GM12873 (cell line): ENCODE measurements at regions not wholly inside any gene's neighbourhood (a gene's known extent, or its start where the extent isn't known, plus 50 kb on each side); places are given as distances from the start of the nearest gene placed in this dataset.

ENCODE experiments used
- TF ChIP-seq, protein P1 (sequence below): IDR thresholded peaks from 2 replicates; pipeline ENCODE4 v1.5.1; 2012; ENCODE audit warnings: low read depth, mild to moderate bottlenecking, moderate library complexity, low read length, control low read depth; ENCODE audit not compliant: insufficient read depth; ENCODE audit errors: missing control alignments

DNA sequence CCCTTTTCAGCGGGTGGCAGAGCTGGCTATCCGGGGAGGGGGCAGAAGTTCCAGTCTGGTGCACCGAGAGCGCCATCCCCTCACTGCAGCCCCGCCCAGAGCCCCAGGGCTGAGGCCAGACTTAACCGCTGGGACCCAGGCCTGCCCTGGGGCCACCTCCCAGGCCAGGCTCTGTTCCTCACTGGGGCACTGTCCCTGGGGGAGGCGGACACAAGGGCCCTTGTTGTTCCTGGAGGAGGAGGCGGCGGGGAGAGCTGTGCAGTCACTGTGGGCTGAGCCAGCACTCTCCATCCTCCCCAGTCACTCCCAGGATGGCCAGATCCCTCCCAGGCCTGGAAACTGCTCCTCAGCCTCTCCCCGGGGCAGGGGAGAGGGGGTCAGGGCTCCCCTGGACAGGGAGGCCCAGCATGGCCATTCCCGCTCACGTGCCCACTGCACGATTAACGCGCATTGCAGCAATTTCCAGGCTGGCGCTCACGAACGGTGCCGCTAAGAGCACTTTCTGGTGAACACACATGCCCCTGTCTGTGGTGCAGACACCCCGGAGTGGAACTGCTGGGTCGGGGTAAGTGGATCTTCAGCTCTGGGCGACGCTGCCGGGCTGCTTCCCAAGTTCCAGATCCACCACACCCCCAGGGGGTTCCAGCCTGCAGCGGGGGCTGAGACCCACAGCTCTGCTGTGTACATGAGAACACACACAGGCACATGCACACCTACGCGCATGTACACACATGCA, 89.8 kb upstream of the SFSWAP start:
- TF ChIP-seq, protein P1, sequence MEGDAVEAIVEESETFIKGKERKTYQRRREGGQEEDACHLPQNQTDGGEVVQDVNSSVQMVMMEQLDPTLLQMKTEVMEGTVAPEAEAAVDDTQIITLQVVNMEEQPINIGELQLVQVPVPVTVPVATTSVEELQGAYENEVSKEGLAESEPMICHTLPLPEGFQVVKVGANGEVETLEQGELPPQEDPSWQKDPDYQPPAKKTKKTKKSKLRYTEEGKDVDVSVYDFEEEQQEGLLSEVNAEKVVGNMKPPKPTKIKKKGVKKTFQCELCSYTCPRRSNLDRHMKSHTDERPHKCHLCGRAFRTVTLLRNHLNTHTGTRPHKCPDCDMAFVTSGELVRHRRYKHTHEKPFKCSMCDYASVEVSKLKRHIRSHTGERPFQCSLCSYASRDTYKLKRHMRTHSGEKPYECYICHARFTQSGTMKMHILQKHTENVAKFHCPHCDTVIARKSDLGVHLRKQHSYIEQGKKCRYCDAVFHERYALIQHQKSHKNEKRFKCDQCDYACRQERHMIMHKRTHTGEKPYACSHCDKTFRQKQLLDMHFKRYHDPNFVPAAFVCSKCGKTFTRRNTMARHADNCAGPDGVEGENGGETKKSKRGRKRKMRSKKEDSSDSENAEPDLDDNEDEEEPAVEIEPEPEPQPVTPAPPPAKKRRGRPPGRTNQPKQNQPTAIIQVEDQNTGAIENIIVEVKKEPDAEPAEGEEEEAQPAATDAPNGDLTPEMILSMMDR, result no peak

- TF ChIP-seq, protein P1, result no peak
These were observed 89.0 kb upstream of the SFSWAP start for GRCh38 chr12:131621701-131622421.

- TF ChIP-seq, protein P1, result no peak
These were observed 88.4 kb upstream of the SFSWAP start for GRCh38 chr12:131622422-131622955.

DNA sequence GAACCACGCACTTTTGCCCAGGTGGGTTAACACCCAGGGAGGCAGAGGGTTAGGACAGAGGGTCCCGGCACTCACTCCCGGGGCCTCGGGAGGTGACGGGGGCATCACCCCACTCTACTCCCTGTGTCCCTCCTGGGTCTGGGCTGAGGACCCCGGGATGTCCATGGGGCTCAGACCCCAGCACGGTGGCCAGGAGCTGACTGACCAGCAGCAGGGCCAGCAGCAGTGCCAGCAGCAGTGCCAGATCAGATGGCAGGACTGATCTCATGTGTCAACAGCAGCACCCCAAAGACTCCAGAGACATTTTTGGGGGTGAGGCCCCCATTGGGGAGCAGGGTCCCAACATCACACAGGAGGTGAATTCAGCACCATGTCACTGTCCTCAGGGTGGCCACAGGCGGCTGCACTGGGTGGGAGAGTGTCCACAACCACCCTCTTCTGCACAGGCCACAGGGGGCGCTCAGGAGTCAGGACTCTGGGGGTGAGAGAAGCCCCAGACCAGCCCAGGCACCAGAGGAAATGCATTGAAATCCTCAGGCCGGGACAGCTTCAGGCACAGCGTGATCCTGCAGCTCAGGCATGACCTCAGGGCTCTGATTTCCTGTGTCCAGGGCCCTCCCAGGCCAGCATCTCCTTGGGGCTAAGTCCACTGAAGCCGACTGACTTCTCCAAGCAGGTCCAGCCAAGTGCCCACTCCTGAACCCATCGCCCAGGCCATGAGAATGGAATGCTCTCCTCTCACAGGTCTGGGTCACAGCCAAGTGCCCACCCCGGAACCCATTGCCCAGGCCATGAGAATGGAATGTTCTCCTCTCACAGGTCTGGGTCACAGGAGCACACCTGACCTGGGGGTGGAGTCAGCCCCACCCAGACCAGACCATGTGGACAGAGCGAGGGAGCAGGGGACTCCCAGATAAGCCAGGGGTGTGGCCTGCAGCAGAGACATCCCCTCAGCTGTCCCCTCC, 87.2 kb upstream of the SFSWAP start:
- TF ChIP-seq, protein P1, result peak; percentile 52

DNA sequence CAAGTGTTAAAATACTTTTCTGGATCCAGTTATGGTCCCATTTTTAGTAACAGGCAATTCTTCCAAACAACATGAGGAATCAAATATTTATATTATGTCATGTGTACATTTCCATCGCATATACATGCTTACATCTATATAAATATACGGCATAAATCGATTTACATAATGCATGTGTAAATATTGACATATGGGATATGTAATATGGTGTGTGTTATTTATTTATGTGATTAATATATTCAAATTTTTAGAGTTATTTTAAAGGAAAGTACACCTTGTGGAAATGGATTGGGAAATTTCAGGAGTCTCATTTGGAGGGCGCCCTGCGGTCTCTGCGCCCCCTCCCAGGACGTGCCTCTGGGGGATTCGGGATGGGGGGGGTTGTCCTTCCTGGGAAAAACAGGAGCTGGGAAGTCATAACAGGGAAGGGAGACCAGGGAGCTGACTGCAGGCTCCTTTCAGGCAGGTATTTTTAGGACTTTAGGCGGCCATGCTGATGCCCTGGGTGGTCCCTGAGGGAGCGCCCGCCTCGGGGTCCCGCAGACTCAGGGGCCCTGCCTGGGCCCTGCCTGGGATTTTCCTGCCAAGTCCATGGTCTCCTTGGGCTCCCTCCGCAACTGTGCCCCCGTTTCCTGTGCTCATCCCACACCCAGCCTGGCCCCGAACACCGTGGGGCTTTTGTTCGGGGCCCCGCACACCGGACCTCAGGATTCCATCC, 82.7 kb upstream of the SFSWAP start:
- TF ChIP-seq, protein P1, result no peak

GRCh38 chr12:131628766-131629448, 82.0 kb upstream of the SFSWAP start:
- TF ChIP-seq, protein P1, result no peak
